Natural killer cell treated with Interleukin-12 subunit alpha and Interleukin-12 subunit beta and Interleukin-15 and Interleukin-18, amount 100 ng/mL, for 72 hours (primary cell): ENCODE measurements at regions not wholly inside any gene's neighbourhood (a gene's known extent, or its start where the extent isn't known, plus 50 kb on each side); places are given as distances from the start of the nearest gene placed in this dataset.
"Not testable (repeated sequence)": the region's sequence is repeated elsewhere in the genome, so short reads cannot be mapped to it uniquely, and the experiment has no call there.

Experiments
- ATAC-seq, 2 donors: fragments of 150-1000 bp; cut with Tn5 transposase in 1 of 2; sonication (Bioruptor Pico), chemical (Tn5 transposase) in 1 of 2; 2 replicates each; pipeline ENCODE4 v1.10.0; 2021
- DNase-seq: peaks from one replicate; pipeline ENCODE4 v3.0.0; 2022; ENCODE audit warnings: low spot score
- H3K27ac Mint-ChIP-seq, 2 donors: 1 replicate in 1 of 2; 2 replicates in 1 of 2; pipeline ENCODE4 v1.8.0; 2022; ENCODE audit warnings: mixed read lengths in 2 of 2, mild to moderate bottlenecking in 1 of 2, moderate library complexity in 1 of 2
- H3K27me3 Mint-ChIP-seq, 2 donors: 1 replicate in 1 of 2; 2 replicates in 1 of 2; pipeline ENCODE4 v1.8.0; 2022; ENCODE audit warnings: mixed read lengths in 2 of 2
- H3K36me3 Mint-ChIP-seq: one replicate; pipeline ENCODE4 v1.8.0; 2022; ENCODE audit warnings: mixed read lengths
- H3K4me1 Mint-ChIP-seq, 2 donors: 1 replicate in 1 of 2; 2 replicates in 1 of 2; pipeline ENCODE4 v1.8.0; 2022; ENCODE audit warnings: low read depth in 2 of 2, mixed read lengths in 2 of 2, mild to moderate bottlenecking in 1 of 2
- H3K4me3 Mint-ChIP-seq: one replicate; pipeline ENCODE4 v1.8.0; 2022; ENCODE audit warnings: mixed read lengths
- H3K9me3 Mint-ChIP-seq: 2 replicates; pipeline ENCODE4 v1.8.0; 2022; ENCODE audit warnings: mixed read lengths

- ATAC-seq (no peak), DNase-seq (no peak)
- no peaks in the 10 kb centered on the region for H3K36me3 Mint-ChIP-seq
- no peak overlapping the region for H3K4me3 Mint-ChIP-seq
- no peaks in the 10 kb centered on the region for H3K4me1 Mint-ChIP-seq
- H3K9me3 Mint-ChIP-seq, result peaks cover 3% of the 10 kb centered on the region
- H3K27ac Mint-ChIP-seq, result no peak overlapping the region
- H3K27me3 Mint-ChIP-seq, result no peaks in the 10 kb centered on the region
Measured at GRCh38 chr2:19169134-19169768, 189.2 kb downstream of the OSR1 start.

GRCh38 chr2:19164099-19164498 is 194.3 kb downstream of the OSR1 start:
- not testable (repeated sequence) for H3K36me3 Mint-ChIP-seq, H3K27me3 Mint-ChIP-seq, ATAC-seq, DNase-seq, H3K4me3 Mint-ChIP-seq, H3K4me1 Mint-ChIP-seq, H3K27ac Mint-ChIP-seq
- peaks cover 12% of the 10 kb centered on the region for H3K9me3 Mint-ChIP-seq

- Mint-ChIP-seq H3K36me3 (peaks cover 8% of the 10 kb centered on the region), H3K9me3 (peaks cover 19% of the 10 kb centered on the region), H3K27ac (no peak overlapping the region), H3K27me3 (no peaks in the 10 kb centered on the region), H3K4me3 (no peak overlapping the region), H3K4me1 (no peaks in the 10 kb centered on the region)
- DNase-seq (no peak), ATAC-seq (no peak)
Measured at GRCh38 chr2:19158896-19159295, 199.5 kb downstream of the OSR1 start.

GRCh38 chr2:19158211-19158610 is 200.2 kb downstream of the OSR1 start:
- H3K4me3 Mint-ChIP-seq, result no peak overlapping the region
- H3K27me3 Mint-ChIP-seq, result no peaks in the 10 kb centered on the region
- H3K4me1 Mint-ChIP-seq, result no peaks in the 10 kb centered on the region
- DNase-seq (no peak), ATAC-seq (no peak)
- H3K27ac Mint-ChIP-seq, result no peak overlapping the region
- H3K36me3 Mint-ChIP-seq, result peaks cover 8% of the 10 kb centered on the region
- H3K9me3 Mint-ChIP-seq, result peaks cover 19% of the 10 kb centered on the region

GRCh38 chr2:19156646-19157045 is 201.8 kb downstream of the OSR1 start:
- Mint-ChIP-seq H3K4me3 (no peak overlapping the region), H3K36me3 (peaks cover 14% of the 10 kb centered on the region), H3K27me3 (no peaks in the 10 kb centered on the region), H3K9me3 (peaks cover 24% of the 10 kb centered on the region), H3K4me1 (no peaks in the 10 kb centered on the region), H3K27ac (no peak overlapping the region)
- DNase-seq (no peak), ATAC-seq (no peak)

- no peak for ATAC-seq
- no peak overlapping the region for H3K4me3 Mint-ChIP-seq
Measured at GRCh38 chr2:19150726-19151125, 207.7 kb downstream of the OSR1 start.

GRCh38 chr2:19146867-19147266 is 211.6 kb downstream of the OSR1 start:
- H3K27ac Mint-ChIP-seq, result no peak overlapping the region
- H3K4me3 Mint-ChIP-seq, result no peak overlapping the region
- H3K27me3 Mint-ChIP-seq, result no peaks in the 10 kb centered on the region
- H3K4me1 Mint-ChIP-seq, result no peaks in the 10 kb centered on the region
- DNase-seq (no peak), ATAC-seq (no peak)
- H3K36me3 Mint-ChIP-seq, result peaks cover 14% of the 10 kb centered on the region
- H3K9me3 Mint-ChIP-seq, result peaks cover 19% of the 10 kb centered on the region

More at GRCh38 chr2:19150726-19151125, 207.7 kb downstream of the OSR1 start:
- Mint-ChIP-seq H3K9me3 (peaks cover 28% of the 10 kb centered on the region), H3K36me3 (peaks cover 21% of the 10 kb centered on the region), H3K27ac (no peak overlapping the region), H3K27me3 (no peaks in the 10 kb centered on the region), H3K4me1 (no peaks in the 10 kb centered on the region)
- no peak for DNase-seq

GRCh38 chr2:19141234-19142004 is 217.0 kb downstream of the OSR1 start:
- Mint-ChIP-seq H3K9me3 (no peaks in the 10 kb centered on the region), H3K27me3 (no peaks in the 10 kb centered on the region), H3K4me1 (no peaks in the 10 kb centered on the region), H3K4me3 (no peak overlapping the region), H3K27ac (no peak overlapping the region), H3K36me3 (no peaks in the 10 kb centered on the region)
- DNase-seq (no peak), ATAC-seq (no peak)

- no peak for ATAC-seq
- H3K36me3 Mint-ChIP-seq, result no peaks in the 10 kb centered on the region
Measured at GRCh38 chr2:19140463-19141208, 217.8 kb downstream of the OSR1 start.

GRCh38 chr2:19139386-19139785 is 219.0 kb downstream of the OSR1 start:
- Mint-ChIP-seq H3K4me1 (no peaks in the 10 kb centered on the region), H3K9me3 (no peaks in the 10 kb centered on the region), H3K36me3 (no peaks in the 10 kb centered on the region), H3K27ac (no peak overlapping the region), H3K27me3 (no peaks in the 10 kb centered on the region), H3K4me3 (no peak overlapping the region)
- DNase-seq (no peak), ATAC-seq (no peak)

More at GRCh38 chr2:19140463-19141208, 217.8 kb downstream of the OSR1 start:
- H3K4me3 Mint-ChIP-seq, result no peak overlapping the region
- no peaks in the 10 kb centered on the region for H3K9me3 Mint-ChIP-seq
- no peaks in the 10 kb centered on the region for H3K27me3 Mint-ChIP-seq
- H3K4me1 Mint-ChIP-seq, result no peaks in the 10 kb centered on the region
- no peak overlapping the region for H3K27ac Mint-ChIP-seq
- no peak for DNase-seq

- no peak overlapping the region for H3K27ac Mint-ChIP-seq
- H3K36me3 Mint-ChIP-seq, result no peaks in the 10 kb centered on the region
- no peak for DNase-seq
- ATAC-seq, result no peak
- H3K27me3 Mint-ChIP-seq, result no peaks in the 10 kb centered on the region
- H3K4me1 Mint-ChIP-seq, result no peaks in the 10 kb centered on the region
- H3K9me3 Mint-ChIP-seq, result peaks cover 4% of the 10 kb centered on the region
- no peak overlapping the region for H3K4me3 Mint-ChIP-seq
Measured at GRCh38 chr2:19138264-19138825, 220.1 kb downstream of the OSR1 start.

GRCh38 chr2:19137433-19137832 is 221.0 kb downstream of the OSR1 start:
- H3K27me3 Mint-ChIP-seq, result no peaks in the 10 kb centered on the region
- H3K4me3 Mint-ChIP-seq, result no peak overlapping the region
- no peaks in the 10 kb centered on the region for H3K36me3 Mint-ChIP-seq
- H3K27ac Mint-ChIP-seq, result no peak overlapping the region
- no peaks in the 10 kb centered on the region for H3K4me1 Mint-ChIP-seq
- peaks cover 5% of the 10 kb centered on the region for H3K9me3 Mint-ChIP-seq
- DNase-seq (no peak), ATAC-seq (no peak)

GRCh38 chr2:19132967-19133366 is 225.5 kb downstream of the OSR1 start:
- no peaks in the 10 kb centered on the region for H3K27me3 Mint-ChIP-seq
- no peaks in the 10 kb centered on the region for H3K4me1 Mint-ChIP-seq
- ATAC-seq, result no peak
- DNase-seq, result no peak
- no peak overlapping the region for H3K27ac Mint-ChIP-seq
- H3K4me3 Mint-ChIP-seq, result no peak overlapping the region
- H3K9me3 Mint-ChIP-seq, result peaks cover 14% of the 10 kb centered on the region
- H3K36me3 Mint-ChIP-seq, result no peaks in the 10 kb centered on the region

- H3K36me3 Mint-ChIP-seq, result no peaks in the 10 kb centered on the region
- no peaks in the 10 kb centered on the region for H3K4me1 Mint-ChIP-seq
- H3K27me3 Mint-ChIP-seq, result no peaks in the 10 kb centered on the region
- H3K27ac Mint-ChIP-seq, result no peak overlapping the region
- DNase-seq (no peak), ATAC-seq (no peak)
- H3K9me3 Mint-ChIP-seq, result peaks cover 14% of the 10 kb centered on the region
- H3K4me3 Mint-ChIP-seq, result no peak overlapping the region
Measured at GRCh38 chr2:19131871-19132270, 226.6 kb downstream of the OSR1 start.
